Vagina (tissue), 2 donors: ENCODE measurements at regions not wholly inside any gene's neighbourhood (a gene's known extent, or its start where the extent isn't known, plus 50 kb on each side); places are given as distances from the start of the nearest gene placed in this dataset.

Experiments used
- DNase-seq, 2 donors: peaks; one replicate each; pipeline ENCODE4 v3.0.0-alpha.2; 2017; ENCODE audit errors: extremely low spot score in 2 of 2
- H3K27ac ChIP-seq: fragments of 200-600 bp; sonication (generic); one replicate; pipeline ENCODE4 v1.5.1; 2019
- H3K27me3 ChIP-seq: fragments of 200-600 bp; sonication (generic); one replicate; pipeline ENCODE4 v1.5.1; 2019
- H3K36me3 ChIP-seq, 2 donors: fragments of 200-600 bp; sonication (generic); one replicate each; pipeline ENCODE4 v1.5.1; 2017 to 2019
- H3K4me1 ChIP-seq: fragments of 200-600 bp; sonication (generic); one replicate; pipeline ENCODE4 v1.5.1; 2019
- H3K4me3 ChIP-seq, 2 donors: fragments of 200-600 bp; sonication (generic); 1 replicate in 1 of 2; 2 replicates in 1 of 2; pipeline ENCODE4 v1.5.1; 2016 to 2019
- H3K9me3 ChIP-seq: fragments of 200-600 bp; sonication (generic); one replicate; pipeline ENCODE4 v1.5.1; 2019
- POLR2A ChIP-seq, 2 donors: fragments of 450-650 bp; IDR thresholded peaks; one replicate each; pipeline ENCODE4 v1.6.1; 2017; ENCODE audit warnings: antibody characterized with exemption in 2 of 2, mild to moderate bottlenecking in 2 of 2, moderate library complexity in 2 of 2
- POLR2AphosphoS5 ChIP-seq, 2 donors: sonication (generic); formaldehyde crosslinking; IDR thresholded peaks; one replicate each; pipeline ENCODE4 v1.9.0; 2017; ENCODE audit warnings: antibody characterized with exemption in 2 of 2, mild to moderate bottlenecking in 2 of 2, low read depth in 1 of 2; ENCODE audit not compliant: insufficient read depth in 1 of 2
- intact Hi-C: fragments of 100-400 bp; cut with DNase I; formaldehyde crosslinking; loops from one replicate; pipeline ENCODE4 v1.15.1; 2023
- TF ChIP-seq, protein P1 (sequence below), 3 experiments: fragments of 450-650 bp in 2 of 3; fragments of 200-600 bp in 1 of 3; sonication (generic) in 1 of 3; IDR thresholded peaks; one replicate each; pipeline ENCODE4 v1.5.1; 2017 to 2019; ENCODE audit warnings: antibody characterized with exemption in 3 of 3, mild to moderate bottlenecking in 2 of 3, moderate library complexity in 2 of 3

DNA sequence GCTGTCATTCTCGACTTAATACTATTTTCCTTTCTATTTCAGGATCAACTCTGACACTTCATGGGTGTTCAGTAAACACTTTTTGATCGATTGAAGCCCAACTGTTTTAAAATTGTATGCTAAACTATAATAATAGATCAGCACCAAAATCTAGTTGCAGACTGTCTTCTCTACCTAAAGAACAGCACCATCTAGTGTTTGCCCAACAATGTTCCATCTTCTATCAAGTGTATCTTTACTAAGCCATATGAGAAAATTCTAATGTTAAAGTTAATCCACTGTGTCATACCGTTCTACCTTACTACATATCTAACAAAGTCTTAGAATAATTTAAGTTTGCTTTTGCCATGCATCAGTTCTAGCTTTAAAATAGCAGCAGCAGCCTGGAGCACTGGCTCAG lies 113.0 kb upstream of the PRDX4 start:
- TF ChIP-seq, protein P1, sequence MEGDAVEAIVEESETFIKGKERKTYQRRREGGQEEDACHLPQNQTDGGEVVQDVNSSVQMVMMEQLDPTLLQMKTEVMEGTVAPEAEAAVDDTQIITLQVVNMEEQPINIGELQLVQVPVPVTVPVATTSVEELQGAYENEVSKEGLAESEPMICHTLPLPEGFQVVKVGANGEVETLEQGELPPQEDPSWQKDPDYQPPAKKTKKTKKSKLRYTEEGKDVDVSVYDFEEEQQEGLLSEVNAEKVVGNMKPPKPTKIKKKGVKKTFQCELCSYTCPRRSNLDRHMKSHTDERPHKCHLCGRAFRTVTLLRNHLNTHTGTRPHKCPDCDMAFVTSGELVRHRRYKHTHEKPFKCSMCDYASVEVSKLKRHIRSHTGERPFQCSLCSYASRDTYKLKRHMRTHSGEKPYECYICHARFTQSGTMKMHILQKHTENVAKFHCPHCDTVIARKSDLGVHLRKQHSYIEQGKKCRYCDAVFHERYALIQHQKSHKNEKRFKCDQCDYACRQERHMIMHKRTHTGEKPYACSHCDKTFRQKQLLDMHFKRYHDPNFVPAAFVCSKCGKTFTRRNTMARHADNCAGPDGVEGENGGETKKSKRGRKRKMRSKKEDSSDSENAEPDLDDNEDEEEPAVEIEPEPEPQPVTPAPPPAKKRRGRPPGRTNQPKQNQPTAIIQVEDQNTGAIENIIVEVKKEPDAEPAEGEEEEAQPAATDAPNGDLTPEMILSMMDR (IDR thresholded peaks at IDR 0.05): peak in 1 of 3 experiments; percentile 22
- TF ChIP-seq POLR2A (IDR thresholded peaks at IDR 0.05) (no peak), POLR2AphosphoS5 (IDR thresholded peaks at IDR 0.05; ENCODE audit: insufficient read depth in 1 of 2, low read depth in 1 of 2) (no peak)
- H3K4me1 ChIP-seq: no peaks in the 10 kb centered on the region
- no peak overlapping the region for H3K27ac ChIP-seq
- no peaks in the 10 kb centered on the region for H3K27me3 ChIP-seq
- peaks cover 3% of the 10 kb centered on the region for H3K9me3 ChIP-seq
- no peaks in the 10 kb centered on the region for H3K36me3 ChIP-seq
- no peak overlapping the region for H3K4me3 ChIP-seq
- intact Hi-C loops: no loop called here
- no peak for DNase-seq

GRCh38 chrX:23557070-23557469 lies 110.2 kb upstream of the PRDX4 start:
- Histone ChIP-seq H3K9me3 (peaks cover 5% of the 10 kb centered on the region), H3K27ac (no peak overlapping the region), H3K4me3 (no peak overlapping the region), H3K4me1 (no peaks in the 10 kb centered on the region), H3K36me3 (no peaks in the 10 kb centered on the region), H3K27me3 (no peaks in the 10 kb centered on the region)
- TF ChIP-seq POLR2A (IDR thresholded peaks at IDR 0.05) (no peak), POLR2AphosphoS5 (IDR thresholded peaks at IDR 0.05; ENCODE audit: insufficient read depth in 1 of 2, low read depth in 1 of 2) (no peak)
- TF ChIP-seq, protein P1 (IDR thresholded peaks at IDR 0.05): no peak
- intact Hi-C loops: no loop called here
- DNase-seq: no peak

DNA sequence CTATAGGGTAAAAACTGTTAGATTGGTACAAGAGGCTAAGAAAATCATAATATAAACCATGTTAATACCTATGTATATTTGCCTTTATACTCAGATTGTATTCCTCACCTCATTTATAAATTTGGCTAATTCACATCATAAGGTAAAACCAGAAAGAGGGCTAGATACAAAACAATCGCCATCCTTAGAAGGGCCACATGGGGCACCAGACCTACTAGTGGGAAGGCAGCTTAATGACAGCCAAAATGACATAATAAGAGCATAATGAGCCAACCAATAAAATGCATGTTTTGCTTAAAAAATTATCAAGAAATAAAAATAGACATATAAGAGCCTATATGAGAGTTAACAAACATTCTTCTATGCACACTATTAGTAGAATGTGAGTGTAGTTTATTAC lies 107.3 kb upstream of the PRDX4 start:
- no peaks in the 10 kb centered on the region for H3K4me1 ChIP-seq
- DNase-seq: no peak
- H3K4me3 ChIP-seq: no peak overlapping the region
- intact Hi-C loops: no loop called here
- H3K27ac ChIP-seq: no peak overlapping the region
- no peaks in the 10 kb centered on the region for H3K27me3 ChIP-seq
- H3K9me3 ChIP-seq: peaks cover 5% of the 10 kb centered on the region
- TF ChIP-seq, protein P1 (IDR thresholded peaks at IDR 0.05): no peak
- no peak for TF ChIP-seq POLR2A (IDR thresholded peaks at IDR 0.05)
- no peak for TF ChIP-seq POLR2AphosphoS5 (IDR thresholded peaks at IDR 0.05; ENCODE audit: insufficient read depth in 1 of 2, low read depth in 1 of 2)
- no peaks in the 10 kb centered on the region for H3K36me3 ChIP-seq

- no peak overlapping the region for H3K27ac ChIP-seq
- no peak for DNase-seq
- H3K4me1 ChIP-seq: no peaks in the 10 kb centered on the region
- H3K36me3 ChIP-seq: no peaks in the 10 kb centered on the region
- H3K9me3 ChIP-seq: no peaks in the 10 kb centered on the region
- intact Hi-C loops: no loop called here
- H3K27me3 ChIP-seq: no peaks in the 10 kb centered on the region
- TF ChIP-seq, protein P1 (IDR thresholded peaks at IDR 0.05): no peak
- TF ChIP-seq POLR2A (IDR thresholded peaks at IDR 0.05): no peak
- TF ChIP-seq POLR2AphosphoS5 (IDR thresholded peaks at IDR 0.05; ENCODE audit: insufficient read depth in 1 of 2, low read depth in 1 of 2): no peak
- H3K4me3 ChIP-seq: no peak overlapping the region
Measured at GRCh38 chrX:23570674-23571343, 96.5 kb upstream of the PRDX4 start.

GRCh38 chrX:23575281-23575680 lies 92.0 kb upstream of the PRDX4 start:
- Histone ChIP-seq H3K4me1 (no peaks in the 10 kb centered on the region), H3K36me3 (no peaks in the 10 kb centered on the region), H3K9me3 (no peaks in the 10 kb centered on the region), H3K27me3 (no peaks in the 10 kb centered on the region), H3K4me3 (no peak overlapping the region), H3K27ac (no peak overlapping the region)
- intact Hi-C loops: no loop called here
- TF ChIP-seq POLR2AphosphoS5 (IDR thresholded peaks at IDR 0.05; ENCODE audit: insufficient read depth in 1 of 2, low read depth in 1 of 2) (no peak), POLR2A (IDR thresholded peaks at IDR 0.05) (no peak)
- TF ChIP-seq, protein P1 (IDR thresholded peaks at IDR 0.05): no peak
- DNase-seq: no peak
